OCI-LY7 (cell line): ENCODE measurements at regions not wholly inside any gene's neighbourhood (a gene's known extent, or its start where the extent isn't known, plus 50 kb on each side); places are given as distances from the start of the nearest gene placed in this dataset.
"Not testable (repeated sequence)": the region's sequence is repeated elsewhere in the genome, so short reads cannot be mapped to it uniquely, and the experiment has no call there.

Experiments
- BruUV-seq: library from RNA; stranded (reverse); fragments of 400-500 nt; replicated peaks from 2 replicates; lab custom pipeline; 2021; lab: Mats Ljungman, UMichigan
- CTCF ChIA-PET: fragments of 300-600 bp; sonication (Branson Sonifier 250); formaldehyde crosslinking; loops from one replicate; lab custom pipeline; 2022; ENCODE audit warnings: antibody characterized with exemption; ENCODE audit not compliant: unreplicated experiment; lab: Charles Lee
- POLR2A ChIA-PET: fragments of 300-600 bp; sonication (Branson Sonifier 250); formaldehyde crosslinking; loops from one replicate; lab custom pipeline; 2022; ENCODE audit warnings: antibody characterized with exemption; lab: Charles Lee
- DNase-seq: peaks from one replicate; pipeline ENCODE4 v3.0.0-alpha.2; 2015; ENCODE audit warnings: low spot score
- H2AFZ ChIP-seq: fragments of 200-600 bp; sonication (generic), shearing (Covaris generic); 2 replicates; pipeline ENCODE4 v1.6.1; 2014; ENCODE audit warnings: mild to moderate bottlenecking, antibody characterized with exemption, low read length, moderate library complexity
- H3K27ac ChIP-seq: fragments of 200-600 bp; sonication (generic); 2 replicates; pipeline ENCODE4 v1.5.1; 2014; ENCODE audit warnings: mixed run types, low read depth, mild to moderate bottlenecking, moderate library complexity, low read length, inconsistent platforms; ENCODE audit not compliant: poor library complexity, severe bottlenecking
- H3K36me3 ChIP-seq: fragments of 200-600 bp; sonication (generic); 2 replicates; pipeline ENCODE4 v1.6.1; 2014; ENCODE audit warnings: mild to moderate bottlenecking, antibody characterized with exemption, low read length, moderate library complexity, mixed read lengths; ENCODE audit not compliant: insufficient read depth
- H3K4me1 ChIP-seq: fragments of 200-600 bp; sonication (generic); 2 replicates; pipeline ENCODE4 v1.5.1; 2014; ENCODE audit warnings: mild to moderate bottlenecking, low read length; ENCODE audit not compliant: insufficient read depth, poor library complexity, severe bottlenecking
- H3K4me2 ChIP-seq: fragments of 200-600 bp; sonication (generic); 2 replicates; pipeline ENCODE4 v1.6.1; 2014; ENCODE audit warnings: mild to moderate bottlenecking, low read length
- H3K4me3 ChIP-seq: fragments of 200-600 bp; sonication (generic); 2 replicates; pipeline ENCODE4 v1.5.1; 2014; ENCODE audit warnings: mild to moderate bottlenecking, low read depth, low read length; ENCODE audit not compliant: poor library complexity, severe bottlenecking
- H3K79me2 ChIP-seq: fragments of 200-600 bp; sonication (generic); 2 replicates; pipeline ENCODE4 v1.6.1; 2016; ENCODE audit warnings: low read depth, mild to moderate bottlenecking, low read length, moderate library complexity, mixed read lengths; ENCODE audit not compliant: insufficient read depth
- H3K9me2 ChIP-seq: fragments of 200-600 bp; sonication (generic); 2 replicates; pipeline ENCODE4 v1.6.1; 2016; ENCODE audit warnings: mild to moderate bottlenecking, low read length, mixed read lengths; ENCODE audit not compliant: insufficient read depth
- H3K9me3 ChIP-seq: fragments of 200-600 bp; sonication (generic); 2 replicates; pipeline ENCODE4 v1.6.1; 2014; ENCODE audit warnings: mild to moderate bottlenecking, mixed run types, low read length, mixed read lengths
- H4K20me1 ChIP-seq: fragments of 200-600 bp; sonication (generic); 2 replicates; pipeline ENCODE4 v1.6.1; 2014; ENCODE audit warnings: mild to moderate bottlenecking, antibody characterized with exemption, low read length, moderate library complexity, mixed read lengths; ENCODE audit not compliant: insufficient read depth
- EZH2phosphoT487 ChIP-seq: fragments of 200-600 bp; sonication (generic); IDR thresholded peaks from 2 replicates; pipeline ENCODE4 v1.6.1; 2018; ENCODE audit warnings: low read depth, borderline replicate concordance, mild to moderate bottlenecking, mixed run types, antibody characterized with exemption, low read length, moderate library complexity, mixed read lengths
- intact Hi-C: fragments of 100-400 bp; cut with micrococcal nuclease; formaldehyde crosslinking; loops from one replicate; pipeline ENCODE4 v1.10.0; 2022; ENCODE audit not compliant: unreplicated experiment
- TF ChIP-seq, protein P1 (sequence below): fragments of 200-600 bp; sonication (generic); conservative IDR thresholded peaks from 2 replicates; pipeline ENCODE4 v1.5.1; 2014; ENCODE audit warnings: mild to moderate bottlenecking, antibody characterized with exemption, low read length, moderate library complexity, mixed read lengths

DNA sequence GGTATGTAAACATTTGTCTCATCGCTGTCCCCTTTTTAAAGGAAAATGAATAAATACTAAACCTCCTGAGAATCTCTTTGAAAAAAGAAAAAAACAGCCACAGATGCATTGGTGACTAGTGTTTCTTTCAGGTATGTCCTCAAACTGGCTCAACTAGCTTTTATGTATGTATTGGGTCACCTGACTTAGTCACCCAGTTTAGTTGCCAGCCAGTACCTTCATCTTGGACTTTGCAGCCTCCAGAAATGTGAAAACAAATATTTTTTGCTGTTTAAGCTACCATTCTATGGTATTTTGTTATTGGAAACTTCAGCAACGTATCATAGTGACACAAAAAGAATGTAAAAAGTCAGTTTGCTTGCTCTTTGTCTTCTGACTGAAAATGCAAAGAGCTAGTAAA, 1263.5 kb downstream of the FAM133A start:
- H3K4me3 ChIP-seq, result no peak overlapping the region
- no peak overlapping the region for H3K27ac ChIP-seq
- H3K36me3 ChIP-seq, result no peaks in the 10 kb centered on the region
- no peaks in the 10 kb centered on the region for H4K20me1 ChIP-seq
- no peaks in the 10 kb centered on the region for H3K9me3 ChIP-seq
- no peak for DNase-seq
- intact Hi-C loops, result no loop called here
- no peaks in the 10 kb centered on the region for H3K4me1 ChIP-seq
- no peak for TF ChIP-seq EZH2phosphoT487
- TF ChIP-seq, protein P1, sequence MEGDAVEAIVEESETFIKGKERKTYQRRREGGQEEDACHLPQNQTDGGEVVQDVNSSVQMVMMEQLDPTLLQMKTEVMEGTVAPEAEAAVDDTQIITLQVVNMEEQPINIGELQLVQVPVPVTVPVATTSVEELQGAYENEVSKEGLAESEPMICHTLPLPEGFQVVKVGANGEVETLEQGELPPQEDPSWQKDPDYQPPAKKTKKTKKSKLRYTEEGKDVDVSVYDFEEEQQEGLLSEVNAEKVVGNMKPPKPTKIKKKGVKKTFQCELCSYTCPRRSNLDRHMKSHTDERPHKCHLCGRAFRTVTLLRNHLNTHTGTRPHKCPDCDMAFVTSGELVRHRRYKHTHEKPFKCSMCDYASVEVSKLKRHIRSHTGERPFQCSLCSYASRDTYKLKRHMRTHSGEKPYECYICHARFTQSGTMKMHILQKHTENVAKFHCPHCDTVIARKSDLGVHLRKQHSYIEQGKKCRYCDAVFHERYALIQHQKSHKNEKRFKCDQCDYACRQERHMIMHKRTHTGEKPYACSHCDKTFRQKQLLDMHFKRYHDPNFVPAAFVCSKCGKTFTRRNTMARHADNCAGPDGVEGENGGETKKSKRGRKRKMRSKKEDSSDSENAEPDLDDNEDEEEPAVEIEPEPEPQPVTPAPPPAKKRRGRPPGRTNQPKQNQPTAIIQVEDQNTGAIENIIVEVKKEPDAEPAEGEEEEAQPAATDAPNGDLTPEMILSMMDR, result no peak
- H3K79me2 ChIP-seq, result no peaks in the 10 kb centered on the region
- H2AFZ ChIP-seq, result no peak overlapping the region
- ChIA-PET POLR2A (no interaction called here), CTCF (no interaction called here)
- H3K4me2 ChIP-seq, result no peak overlapping the region
- H3K9me2 ChIP-seq, result no peaks in the 10 kb centered on the region
- BruUV-seq, result no TSS peak

DNA sequence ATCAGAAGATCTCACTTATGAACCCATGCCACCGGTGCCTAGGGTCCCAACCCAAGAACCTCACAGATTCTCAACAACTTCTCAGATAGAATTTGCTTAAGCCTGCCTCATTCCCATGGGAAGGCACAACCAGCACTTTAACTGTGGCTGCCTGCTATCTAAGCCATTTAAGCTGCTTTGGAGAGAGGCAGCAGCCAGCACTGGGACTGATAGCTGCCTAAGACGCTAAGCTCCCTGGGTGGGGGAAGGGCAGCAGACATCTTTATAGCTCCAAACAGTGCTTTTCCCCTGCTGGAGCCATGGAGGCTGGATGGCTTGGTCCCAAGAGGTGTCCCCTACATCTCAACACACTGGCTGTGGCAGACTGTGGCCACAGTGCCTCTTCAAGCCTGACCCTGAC, 1268.6 kb downstream of the FAM133A start:
- Histone ChIP-seq H3K79me2 (no peaks in the 10 kb centered on the region), H3K9me2 (no peaks in the 10 kb centered on the region), H3K9me3 (no peaks in the 10 kb centered on the region), H3K4me3 (no peak overlapping the region), H3K4me1 (no peaks in the 10 kb centered on the region), H3K27ac (no peak overlapping the region), H3K36me3 (no peaks in the 10 kb centered on the region), H4K20me1 (no peaks in the 10 kb centered on the region), H3K4me2 (no peak overlapping the region), H2AFZ (no peak overlapping the region)
- BruUV-seq, result no TSS peak
- no peak for DNase-seq
- ChIA-PET CTCF (no interaction called here), POLR2A (no interaction called here)
- TF ChIP-seq, protein P1, result no peak
- TF ChIP-seq EZH2phosphoT487, result no peak
- intact Hi-C loops, result no loop called here

DNA sequence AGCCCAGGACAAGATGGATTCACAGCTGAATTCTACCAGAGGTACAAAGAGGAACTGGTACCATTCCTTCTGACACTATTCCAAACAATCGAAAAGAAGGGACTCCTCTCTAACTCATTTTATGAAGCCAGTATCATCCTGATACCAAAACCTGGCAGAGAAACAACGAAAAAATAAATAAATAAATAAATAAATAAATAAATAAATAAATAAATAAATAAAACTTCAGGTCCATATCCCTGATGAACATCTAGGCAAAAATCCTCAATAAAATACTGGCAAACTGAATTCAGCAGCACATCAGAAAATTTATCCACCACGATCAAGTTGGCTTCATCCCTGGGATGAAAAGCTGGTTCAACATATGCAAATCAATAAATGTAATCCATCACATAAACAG, 1272.1 kb downstream of the FAM133A start:
- DNase-seq, H3K4me1 ChIP-seq, H3K9me2 ChIP-seq, H3K79me2 ChIP-seq, H3K4me2 ChIP-seq, H4K20me1 ChIP-seq, H3K27ac ChIP-seq, POLR2A ChIA-PET, H3K36me3 ChIP-seq, H2AFZ ChIP-seq, BruUV-seq, intact Hi-C loops, H3K4me3 ChIP-seq, H3K9me3 ChIP-seq, CTCF ChIA-PET: not testable (repeated sequence)
